ENCODE measurements at regions not wholly inside any gene's neighbourhood (a gene's known extent, or its start where the extent isn't known, plus 50 kb on each side); places are given as distances from the start of the nearest gene placed in this dataset.

DNA sequence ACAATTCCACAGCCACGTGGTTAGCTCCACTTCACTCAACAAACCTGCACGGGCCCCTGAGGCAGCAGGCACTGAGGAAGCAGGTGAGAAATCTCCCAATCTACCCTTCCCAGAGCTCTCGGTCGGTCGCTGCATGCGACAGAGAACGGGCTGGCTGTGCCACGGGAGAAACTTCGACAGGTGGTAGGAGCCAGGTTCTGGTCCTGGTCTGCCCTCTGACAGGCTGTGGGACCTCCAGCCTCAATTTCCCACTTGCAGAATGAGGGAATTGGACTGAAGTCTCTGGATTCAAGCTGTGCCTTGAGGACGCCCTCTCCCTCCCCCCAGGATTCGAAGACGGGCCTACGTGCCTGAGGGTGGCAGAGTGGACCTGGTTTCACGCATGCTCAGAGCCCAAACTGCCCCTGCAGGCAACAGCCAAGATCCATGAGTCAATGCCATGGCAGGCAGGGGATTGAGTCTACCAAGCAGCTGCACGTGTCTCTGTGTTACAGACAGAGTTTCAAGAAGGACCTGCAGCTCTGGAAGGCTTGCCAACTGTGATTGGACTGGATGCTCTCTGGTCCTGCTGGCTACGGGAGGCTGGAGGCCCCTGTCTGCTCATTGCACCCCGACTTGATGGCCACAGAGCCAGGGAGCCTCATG, 215.0 kb downstream of the USP6NL start:
- POLR2A ChIA-PET (ENCODE audit: low non-redundant PET): no interaction called here
- DNase-seq (ENCODE audit: low spot score): no peak
- CTCF ChIA-PET: interaction anchor here (1.1 kb wide), 1 partner anchor 28 kb away, joined by 3 read pairs; no protein-coding TSS in a partner anchor
- TF ChIP-seq, protein P1, sequence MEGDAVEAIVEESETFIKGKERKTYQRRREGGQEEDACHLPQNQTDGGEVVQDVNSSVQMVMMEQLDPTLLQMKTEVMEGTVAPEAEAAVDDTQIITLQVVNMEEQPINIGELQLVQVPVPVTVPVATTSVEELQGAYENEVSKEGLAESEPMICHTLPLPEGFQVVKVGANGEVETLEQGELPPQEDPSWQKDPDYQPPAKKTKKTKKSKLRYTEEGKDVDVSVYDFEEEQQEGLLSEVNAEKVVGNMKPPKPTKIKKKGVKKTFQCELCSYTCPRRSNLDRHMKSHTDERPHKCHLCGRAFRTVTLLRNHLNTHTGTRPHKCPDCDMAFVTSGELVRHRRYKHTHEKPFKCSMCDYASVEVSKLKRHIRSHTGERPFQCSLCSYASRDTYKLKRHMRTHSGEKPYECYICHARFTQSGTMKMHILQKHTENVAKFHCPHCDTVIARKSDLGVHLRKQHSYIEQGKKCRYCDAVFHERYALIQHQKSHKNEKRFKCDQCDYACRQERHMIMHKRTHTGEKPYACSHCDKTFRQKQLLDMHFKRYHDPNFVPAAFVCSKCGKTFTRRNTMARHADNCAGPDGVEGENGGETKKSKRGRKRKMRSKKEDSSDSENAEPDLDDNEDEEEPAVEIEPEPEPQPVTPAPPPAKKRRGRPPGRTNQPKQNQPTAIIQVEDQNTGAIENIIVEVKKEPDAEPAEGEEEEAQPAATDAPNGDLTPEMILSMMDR (conservative IDR thresholded peaks at IDR 0.05; ENCODE audit: low read depth): no peak
- no peak overlapping the region for H3K27ac ChIP-seq

DNA sequence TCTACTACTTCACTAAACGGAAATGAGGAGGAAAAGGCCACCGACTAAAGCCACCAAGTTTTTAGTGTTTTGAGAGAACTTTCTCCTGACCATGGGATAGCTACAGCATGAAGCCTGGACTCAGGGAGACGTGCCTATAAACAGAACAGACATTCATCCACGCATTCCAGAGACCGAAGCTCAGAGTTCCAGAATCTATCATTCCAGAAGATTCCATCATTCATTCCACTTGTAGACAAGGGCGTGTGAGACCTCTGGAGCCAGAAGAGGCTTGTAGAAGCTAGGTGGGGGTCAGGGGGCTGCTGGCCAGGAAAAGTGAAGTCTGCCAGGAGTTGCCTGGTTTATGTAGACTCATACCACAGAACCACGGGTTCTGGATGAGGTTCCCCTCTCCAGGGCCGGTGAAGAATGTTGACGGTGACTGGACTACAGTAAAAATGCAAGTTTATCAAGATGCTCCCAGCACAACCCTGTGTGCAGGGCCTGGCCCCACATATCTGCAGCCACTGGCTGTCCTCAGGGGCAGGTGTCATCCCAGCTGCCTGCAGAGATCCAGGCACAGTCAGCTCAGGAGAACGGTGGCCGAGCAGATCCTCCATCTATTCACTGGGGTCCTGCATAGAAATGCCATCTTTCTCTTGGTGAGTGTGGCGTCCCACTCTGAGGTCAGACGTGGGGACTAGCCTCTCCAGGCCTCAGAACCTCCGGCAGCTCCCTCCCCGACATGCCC, 215.7 kb downstream of the USP6NL start:
- DNase-seq (ENCODE audit: low spot score): no peak
- ChIA-PET CTCF (interaction anchor here (0.7 to 1.4 kb wide), 3 partner anchors 28 to 1382 kb away, joined by 3 read pairs; no protein-coding TSS in a partner anchor), POLR2A (ENCODE audit: low non-redundant PET) (no interaction called here)

DNA sequence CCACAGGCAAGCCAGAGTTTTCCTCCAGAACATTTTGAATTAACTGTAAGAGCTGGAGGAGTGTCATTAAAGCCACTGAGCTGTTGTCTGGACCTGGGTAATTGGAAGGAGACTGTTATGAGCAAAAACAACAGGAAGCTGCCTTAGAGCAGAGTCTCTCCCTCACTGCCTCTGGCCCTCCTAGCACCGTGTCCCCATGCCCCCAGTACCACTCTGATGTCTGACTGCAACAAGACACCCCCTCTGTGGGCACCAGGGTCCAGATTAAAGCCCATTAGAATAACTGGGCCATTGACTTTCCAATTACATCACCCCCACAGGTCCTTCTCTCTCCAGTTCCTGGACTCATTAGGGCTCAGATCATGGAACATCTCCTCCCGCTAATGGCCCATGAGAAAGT, 216.3 kb downstream of the USP6NL start:
- CTCF ChIA-PET: interaction anchor here (0.7 to 1.4 kb wide), 2 partner anchors 29 to 1381 kb away, joined by 3 read pairs; no protein-coding TSS in a partner anchor

More for the DNA sequence above, 215.7 kb downstream of the USP6NL start:
- H3K27ac ChIP-seq: no peak overlapping the region
- TF ChIP-seq, protein P1 (conservative IDR thresholded peaks at IDR 0.05; ENCODE audit: low read depth): no peak

DNA sequence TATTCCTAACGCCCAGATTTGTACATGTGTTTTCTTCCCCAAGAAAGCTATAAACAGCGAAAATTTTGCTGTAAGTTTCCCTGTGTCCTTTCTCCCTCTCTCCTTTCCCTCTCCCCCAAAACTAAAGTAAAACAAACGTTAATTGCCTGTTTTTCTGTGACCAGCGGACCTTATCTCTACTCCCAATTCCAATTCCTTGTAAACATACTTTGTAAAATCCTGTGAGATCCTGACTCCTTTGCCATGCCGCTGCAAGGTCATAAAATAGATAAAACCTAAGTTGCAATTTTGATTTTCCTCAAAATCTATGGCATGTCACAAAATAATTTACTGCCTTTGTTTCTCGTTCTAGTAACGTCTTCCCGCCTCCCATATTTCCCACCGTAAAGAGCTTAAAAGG, 217.6 kb downstream of the USP6NL start:
- no peak for DNase-seq (ENCODE audit: low spot score)
- ChIA-PET POLR2A (ENCODE audit: low non-redundant PET) (no interaction called here), CTCF (no interaction called here)
- TF ChIP-seq, protein P1 (conservative IDR thresholded peaks at IDR 0.05; ENCODE audit: low read depth): no peak
- no peak overlapping the region for H3K27ac ChIP-seq

More for the DNA sequence above, 216.3 kb downstream of the USP6NL start:
- H3K27ac ChIP-seq: no peak overlapping the region
- POLR2A ChIA-PET (ENCODE audit: low non-redundant PET): no interaction called here
- TF ChIP-seq, protein P1 (conservative IDR thresholded peaks at IDR 0.05; ENCODE audit: low read depth): no peak
- no peak for DNase-seq (ENCODE audit: low spot score)

DNA sequence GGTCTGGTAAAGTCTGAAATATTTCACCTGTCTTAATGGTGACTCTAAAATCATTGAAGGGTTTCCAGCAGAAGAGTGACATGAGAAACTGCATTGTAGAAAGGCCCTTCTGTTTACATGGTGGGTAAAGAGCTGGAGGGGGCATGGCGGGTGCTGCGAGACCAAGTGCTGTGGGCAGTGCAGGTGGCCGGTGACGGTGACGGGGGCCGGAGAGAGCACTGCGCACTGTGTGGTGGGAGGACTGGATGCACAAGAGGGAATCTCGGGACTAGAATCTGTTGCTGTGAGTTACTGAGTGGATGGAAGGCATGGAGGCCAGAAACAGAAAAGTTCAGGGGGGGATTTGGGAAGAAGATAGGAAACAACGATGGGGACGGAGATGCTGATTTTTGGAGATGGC, 218.7 kb downstream of the USP6NL start:
- H3K27ac ChIP-seq: no peak overlapping the region
- no peak for DNase-seq (ENCODE audit: low spot score)
- TF ChIP-seq, protein P1 (conservative IDR thresholded peaks at IDR 0.05; ENCODE audit: low read depth): no peak
- POLR2A ChIA-PET (ENCODE audit: low non-redundant PET): no interaction called here
- CTCF ChIA-PET: no interaction called here

DNA sequence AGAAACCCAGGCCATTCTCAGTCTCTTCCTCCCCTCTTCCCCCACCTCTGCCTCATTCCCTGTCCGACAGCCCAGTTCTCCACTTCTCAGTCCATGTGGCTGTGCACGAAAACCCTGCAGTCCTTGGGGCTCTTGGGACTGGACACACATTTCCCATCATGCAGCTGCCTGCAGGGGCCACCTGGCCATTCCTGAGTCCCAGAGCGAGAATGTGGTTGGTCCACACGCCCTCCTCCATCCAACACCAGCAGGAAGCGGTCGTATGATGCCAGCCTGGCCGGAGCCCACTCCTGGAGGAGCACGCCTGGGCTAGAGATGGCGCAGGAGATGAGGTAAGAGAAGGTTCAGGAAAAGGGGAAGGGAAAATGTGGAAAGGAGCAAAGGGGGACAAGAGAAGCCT, 222.5 kb downstream of the USP6NL start:
- TF ChIP-seq, protein P1 (conservative IDR thresholded peaks at IDR 0.05; ENCODE audit: low read depth): no peak
- no peak for DNase-seq (ENCODE audit: low spot score)
- no peak overlapping the region for H3K27ac ChIP-seq
- POLR2A ChIA-PET (ENCODE audit: low non-redundant PET): no interaction called here
- CTCF ChIA-PET: no interaction called here
